GM11168 (cell line): ENCODE measurements at regions not wholly inside any gene's neighbourhood (a gene's known extent, or its start where the extent isn't known, plus 50 kb on each side); places are given as distances from the start of the nearest gene placed in this dataset.
"Not testable (repeated sequence)": the region's sequence is repeated elsewhere in the genome, so short reads cannot be mapped to it uniquely, and the experiment has no call there.

ENCODE experiments used
- in situ Hi-C: fragments of 300-500 bp; cut with MboI; formaldehyde crosslinking; loops from one replicate; pipeline ENCODE4 v1.12.0; 2022; ENCODE audit warnings: low sequenced_read_pairs; ENCODE audit not compliant: unreplicated experiment

- in situ Hi-C loops: loop anchor here (25.0 kb wide), 1 partner anchor 433 kb away; no protein-coding TSS in a partner anchor
These were observed 758.9 kb downstream of the UQCRFS1 start for GRCh38 chr19:28454083-28454482.

DNA sequence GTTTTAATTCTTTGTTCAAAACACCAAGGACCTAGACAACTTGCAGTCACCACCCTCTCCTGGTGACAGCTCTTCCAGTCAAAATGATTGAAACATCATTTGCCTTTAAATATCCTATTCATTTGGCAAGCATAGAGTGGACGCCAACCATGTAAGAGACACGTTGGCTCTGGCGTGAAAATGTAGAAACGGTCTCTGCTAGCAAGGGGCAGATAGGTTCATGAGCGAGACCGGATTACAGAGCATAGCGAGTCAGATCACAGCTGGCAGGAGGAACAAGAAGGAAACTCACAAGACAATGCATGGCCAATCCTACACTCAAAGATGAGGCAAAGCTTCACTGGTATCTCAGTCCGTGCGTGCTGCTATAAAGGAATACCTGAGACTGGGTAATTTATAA is 759.5 kb downstream of the UQCRFS1 start:
- in situ Hi-C loops: loop anchor here (25.0 kb wide), 1 partner anchor 434 kb away; no protein-coding TSS in a partner anchor

DNA sequence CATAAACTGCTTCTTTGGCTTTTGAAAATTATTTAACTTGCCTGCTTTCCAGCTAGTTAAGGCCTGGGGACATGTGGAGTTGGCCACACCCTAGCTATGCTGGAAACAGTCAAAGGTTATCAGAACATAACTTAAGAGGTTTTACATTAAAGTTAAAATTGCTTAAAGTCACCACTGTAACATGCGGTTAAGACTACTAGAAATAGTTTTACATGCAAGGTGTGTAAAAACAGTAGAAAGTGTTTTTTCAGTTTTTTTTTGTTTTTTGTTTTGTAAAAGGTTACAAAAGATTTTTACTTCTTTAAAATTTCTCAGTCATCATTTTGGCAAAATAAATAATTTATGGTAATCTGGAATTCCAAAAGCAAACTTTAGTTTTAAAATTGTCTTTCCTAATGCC is 763.1 kb downstream of the UQCRFS1 start:
- in situ Hi-C loops: loop anchor here (25.0 kb wide), 1 partner anchor 437 kb away; no protein-coding TSS in a partner anchor

GRCh38 chr19:28446511-28446910 is 766.4 kb downstream of the UQCRFS1 start:
- in situ Hi-C loops: no loop called here

DNA sequence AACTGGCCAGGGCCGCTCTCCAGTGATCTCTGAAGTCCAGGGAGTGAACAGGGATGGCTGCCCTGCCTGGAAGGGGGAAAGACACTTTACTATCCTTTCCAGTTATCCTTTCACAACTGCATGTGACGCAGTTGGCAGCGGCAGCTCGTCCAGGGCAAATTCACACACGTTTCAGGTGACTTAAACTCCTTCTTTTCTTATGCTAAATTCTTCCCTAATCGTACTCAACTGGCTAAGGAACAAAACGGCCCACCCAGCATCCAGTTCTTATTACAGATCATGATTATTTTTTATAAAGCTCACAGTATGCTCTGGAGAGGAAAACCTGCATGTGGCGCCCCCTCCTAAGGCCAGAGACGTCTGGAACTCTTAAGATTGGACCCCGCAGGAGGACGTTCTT is 767.1 kb downstream of the UQCRFS1 start:
- in situ Hi-C loops: no loop called here

DNA sequence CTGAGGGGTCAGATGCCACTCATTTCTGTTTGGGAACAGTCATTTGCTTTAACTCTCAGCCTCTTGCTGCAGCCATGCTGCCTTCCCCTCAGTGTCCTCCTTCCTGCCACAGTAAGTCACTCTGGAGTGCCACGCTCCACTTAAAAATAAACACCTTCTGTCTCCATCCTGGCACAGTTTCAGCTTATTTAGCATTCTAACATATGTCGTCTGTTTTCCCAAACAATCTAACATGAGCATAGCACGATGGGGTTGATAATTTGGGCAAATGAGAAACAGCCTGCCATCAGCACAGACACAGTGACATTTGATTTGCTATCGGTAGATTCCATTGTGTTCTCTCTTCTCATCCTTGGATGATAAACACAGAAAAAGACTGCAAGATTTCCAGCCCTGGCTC is 768.6 kb downstream of the UQCRFS1 start:
- in situ Hi-C loops: no loop called here

DNA sequence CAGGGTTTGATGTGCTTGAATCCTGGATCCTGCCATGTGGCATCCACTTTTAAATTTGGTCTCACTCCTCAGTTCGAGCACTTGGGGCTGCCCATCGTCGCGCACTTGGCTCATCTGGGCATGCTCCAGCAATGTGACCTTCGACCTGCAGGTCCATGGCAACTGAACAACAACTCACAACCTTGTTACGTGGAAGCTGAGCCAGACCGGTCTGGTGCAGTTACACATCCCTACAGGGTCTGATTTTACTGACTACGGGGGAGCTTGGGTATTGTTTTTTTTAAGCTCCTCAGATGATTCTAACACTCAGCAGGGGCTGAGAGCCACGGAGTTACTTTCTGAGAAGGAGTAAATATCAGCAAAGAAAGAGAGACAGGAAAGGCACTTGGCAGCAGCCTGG is 769.6 kb downstream of the UQCRFS1 start:
- in situ Hi-C loops: no loop called here

GRCh38 chr19:28437390-28438346 is 775.3 kb downstream of the UQCRFS1 start:
- in situ Hi-C loops: no loop called here

DNA sequence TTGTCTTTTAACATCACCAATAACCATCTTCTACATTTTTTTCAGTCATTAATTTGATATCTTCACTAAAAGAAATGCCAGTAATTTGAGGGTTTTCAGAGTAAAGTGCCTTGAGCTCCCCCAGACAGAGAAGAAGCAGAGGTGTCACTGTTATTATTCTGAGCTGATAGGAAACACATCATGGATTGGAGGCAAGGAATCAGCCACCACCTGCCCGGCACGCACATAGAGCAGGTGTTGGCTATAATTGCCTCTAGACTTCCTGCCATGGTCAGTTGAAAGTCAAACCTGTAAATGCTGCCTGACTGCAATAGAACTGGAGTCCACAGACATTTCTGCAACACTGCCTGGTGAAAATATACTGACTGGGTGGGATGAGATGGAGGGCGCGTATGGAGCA is 776.6 kb downstream of the UQCRFS1 start:
- in situ Hi-C loops: no loop called here

DNA sequence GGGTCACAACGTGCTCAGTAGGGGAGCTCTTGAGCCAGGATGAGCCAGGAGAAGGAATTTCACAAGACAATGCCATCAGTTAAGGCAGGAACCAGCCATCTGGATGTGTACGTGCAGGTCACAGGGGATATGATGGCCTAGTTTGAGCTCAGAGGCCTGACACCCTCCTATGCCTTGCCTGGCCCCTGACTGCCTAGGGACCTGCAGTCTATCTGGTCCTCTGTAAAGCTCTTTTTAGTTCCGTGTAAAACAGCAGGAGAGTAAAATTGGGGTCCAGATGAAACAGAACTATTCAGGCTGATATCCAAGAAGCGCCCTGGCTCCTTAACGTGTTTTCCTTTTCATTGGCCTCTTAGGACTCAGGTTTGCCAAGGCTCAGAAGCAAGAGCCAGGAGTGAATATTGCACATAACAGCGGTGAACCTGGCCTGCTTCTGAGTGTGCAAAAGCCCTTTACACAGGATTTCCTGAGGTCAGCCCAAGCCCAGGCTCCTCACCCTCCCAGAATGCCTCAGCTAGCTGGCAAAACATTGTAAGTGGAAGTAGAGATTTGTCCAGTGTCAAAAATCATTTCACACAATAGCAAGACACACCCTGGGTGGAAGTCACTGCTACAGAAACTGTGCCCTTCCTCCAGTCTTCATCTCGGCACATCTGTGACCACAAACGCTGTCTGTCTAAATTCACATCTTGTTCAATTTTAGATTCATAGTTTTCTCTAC is 777.2 kb downstream of the UQCRFS1 start:
- in situ Hi-C loops: no loop called here

DNA sequence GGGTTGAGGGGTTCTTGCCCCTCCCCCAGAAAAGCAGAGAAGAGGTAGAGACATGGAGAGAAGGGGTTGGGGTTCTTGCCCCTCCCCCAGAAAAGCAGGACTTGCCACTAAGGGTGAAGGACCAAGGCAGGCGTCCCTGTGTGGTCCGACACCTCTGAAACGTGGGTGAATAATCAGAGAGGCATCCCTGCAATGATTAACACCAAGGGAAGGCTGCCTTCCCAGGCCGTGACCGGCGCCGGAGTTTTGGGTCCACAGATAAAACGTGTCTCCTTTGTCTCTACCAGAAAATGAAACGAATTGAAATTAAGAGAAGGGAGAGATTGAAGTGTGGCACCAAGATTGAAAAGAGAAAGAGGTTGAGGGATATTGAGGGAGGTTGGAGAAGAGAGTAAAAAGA is 778.2 kb downstream of the UQCRFS1 start:
- in situ Hi-C loops: not testable (repeated sequence)

- in situ Hi-C loops: not testable (repeated sequence)
These were observed 778.6 kb downstream of the UQCRFS1 start for GRCh38 chr19:28434365-28434764.

DNA sequence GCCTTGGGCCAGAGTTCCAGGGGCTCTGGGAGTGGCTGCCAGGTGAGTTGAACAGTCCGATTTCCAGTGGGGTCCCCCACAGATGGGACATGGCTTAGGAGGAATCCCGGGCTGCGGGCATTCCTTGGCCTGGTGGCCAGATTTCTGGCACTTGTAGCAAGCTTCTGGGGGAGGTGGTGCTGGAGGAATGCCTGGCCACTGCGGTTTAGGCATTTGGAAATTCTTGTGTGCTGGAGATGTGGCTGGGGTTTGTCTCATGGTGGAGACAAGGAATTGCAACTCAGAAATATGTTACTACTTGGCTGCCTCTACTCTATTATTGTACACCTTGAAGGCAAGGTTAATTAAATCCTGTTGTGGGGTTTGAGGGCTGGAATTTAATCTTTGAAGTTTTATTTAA is 779.8 kb downstream of the UQCRFS1 start:
- in situ Hi-C loops: not testable (repeated sequence)

DNA sequence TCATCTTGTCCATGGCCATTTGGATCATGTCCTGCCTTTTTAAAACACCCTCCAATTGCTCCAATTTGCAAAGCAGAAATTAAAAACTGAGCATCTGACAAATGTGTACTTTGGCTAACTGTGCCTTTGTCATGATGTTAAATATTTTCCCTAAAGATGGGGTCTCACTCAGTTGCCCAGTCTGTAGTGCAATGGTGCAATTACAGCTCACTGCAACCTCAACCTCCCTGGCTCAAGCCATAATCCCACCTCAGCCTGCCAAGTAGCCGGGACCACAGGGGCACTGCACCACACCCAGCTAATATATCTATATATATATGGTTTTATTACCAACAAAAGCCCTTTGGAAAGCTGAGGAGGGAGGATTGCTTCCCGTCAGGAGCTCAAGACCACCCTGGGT is 782.7 kb downstream of the UQCRFS1 start:
- in situ Hi-C loops: no loop called here

DNA sequence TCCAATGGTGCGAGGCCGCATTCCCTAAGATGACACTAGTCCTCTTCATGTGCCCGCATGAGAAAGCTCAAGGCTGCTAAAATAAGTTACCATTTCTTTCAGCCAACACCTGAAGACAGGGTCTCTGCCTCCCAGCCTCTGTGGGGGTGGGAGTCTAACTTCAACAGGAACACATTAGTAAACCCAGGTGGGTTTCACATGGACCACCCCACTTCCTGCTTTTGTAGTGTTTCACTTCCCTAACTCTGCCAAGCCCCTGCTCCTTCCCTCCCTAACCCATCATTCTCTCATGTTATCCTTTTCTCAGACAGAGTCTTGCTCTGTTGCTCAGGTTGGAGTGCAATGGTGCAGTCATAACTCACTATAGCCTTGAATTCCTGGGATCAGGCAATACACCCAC is 783.6 kb downstream of the UQCRFS1 start:
- in situ Hi-C loops: no loop called here

DNA sequence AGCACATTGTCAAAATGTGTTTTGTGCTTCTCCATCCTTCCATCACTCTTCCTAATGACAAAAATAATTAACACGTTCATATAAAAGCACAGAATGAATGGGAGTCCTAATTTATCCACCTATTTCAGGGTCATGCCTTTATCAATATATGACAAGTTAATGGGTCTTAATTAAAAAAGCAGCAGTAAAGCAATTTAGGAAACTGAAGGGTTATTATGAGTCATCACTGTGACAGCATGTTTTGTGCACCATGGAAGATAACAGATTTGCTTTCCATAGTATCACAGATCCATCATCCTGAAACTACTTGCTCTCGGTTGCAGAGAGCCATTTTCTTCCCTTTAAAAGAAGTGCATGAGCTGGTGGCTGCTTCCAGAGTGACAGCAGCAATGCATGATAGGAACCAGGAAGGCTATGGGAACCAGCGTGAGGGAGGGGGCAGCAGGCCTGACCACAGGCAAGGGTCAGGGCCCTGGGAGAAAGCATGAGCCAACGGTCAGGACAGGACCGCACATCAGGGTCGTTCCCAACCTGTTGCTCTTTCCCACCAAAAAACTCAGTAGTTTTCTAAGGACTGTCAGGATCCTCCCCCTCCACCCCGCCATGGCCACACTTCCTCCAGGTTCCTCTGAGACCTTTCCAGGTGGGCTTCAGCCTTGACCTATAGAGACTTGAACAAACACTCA is 784.1 kb downstream of the UQCRFS1 start:
- in situ Hi-C loops: no loop called here

GRCh38 chr19:28427376-28428083 is 785.4 kb downstream of the UQCRFS1 start:
- in situ Hi-C loops: no loop called here

DNA sequence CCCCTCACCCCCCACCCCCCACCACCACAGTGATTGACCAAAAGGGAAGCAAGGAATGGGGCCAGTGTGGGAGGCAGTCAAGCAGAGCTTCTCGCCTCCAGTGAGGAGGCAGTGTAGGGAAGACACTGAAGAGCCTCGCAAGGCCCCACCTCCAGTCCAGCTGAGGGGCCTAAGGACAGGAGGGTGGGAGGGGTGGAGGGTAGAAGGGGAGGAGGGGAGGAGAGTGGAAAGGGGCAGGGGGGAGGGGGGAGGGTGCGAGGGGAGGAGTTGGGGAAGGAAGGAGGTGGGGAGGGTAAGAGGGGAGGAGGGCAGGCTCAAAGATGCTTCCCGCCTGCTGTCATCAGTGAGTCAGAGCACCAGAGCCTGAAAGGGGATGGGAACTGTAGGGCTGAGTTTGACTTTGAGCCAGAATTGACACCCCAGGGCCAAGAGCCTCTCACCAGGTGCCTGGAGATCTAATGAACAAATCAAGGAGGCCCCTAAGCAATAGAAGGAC is 786.2 kb downstream of the UQCRFS1 start:
- in situ Hi-C loops: no loop called here

GRCh38 chr19:28426110-28426729 is 786.7 kb downstream of the UQCRFS1 start:
- in situ Hi-C loops: no loop called here
